Gastrocnemius medialis (tissue), 4 donors: ENCODE measurements at regions not wholly inside any gene's neighbourhood (a gene's known extent, or its start where the extent isn't known, plus 50 kb on each side); places are given as distances from the start of the nearest gene placed in this dataset.

ENCODE experiments used
- CTCF ChIP-seq, 5 experiments: fragments of 450-650 bp in 3 of 5; fragments of 200-600 bp in 2 of 5; sonication (generic) in 2 of 5; IDR thresholded peaks in 4 of 5; conservative IDR thresholded peaks in 1 of 5; 1 replicate in 4 of 5; 2 replicates in 1 of 5; pipeline ENCODE4 v1.5.1; 2016 to 2019; ENCODE audit warnings: antibody characterized with exemption in 5 of 5, mild to moderate bottlenecking in 3 of 5, moderate library complexity in 3 of 5
- POLR2A ChIP-seq, 2 donors: fragments of 450-650 bp; IDR thresholded peaks; one replicate each; pipeline ENCODE4 v1.6.1; 2017; ENCODE audit warnings: antibody characterized with exemption in 2 of 2, mild to moderate bottlenecking in 2 of 2, moderate library complexity in 2 of 2

- TF ChIP-seq CTCF (IDR thresholded peaks at IDR 0.05 in 4 of 5, conservative IDR thresholded peaks at IDR 0.05 in 1 of 5), result no peak
- no peak for TF ChIP-seq POLR2A (IDR thresholded peaks at IDR 0.05)
Measured at GRCh38 chr3:18757476-18757875, 332.3 kb upstream of the SATB1 start.
